ENCODE measurements at regions not wholly inside any gene's neighbourhood (a gene's known extent, or its start where the extent isn't known, plus 50 kb on each side); places are given as distances from the start of the nearest gene placed in this dataset.

GRCh38 chr1:91130256-91130985 lies 108.6 kb upstream of the ZNF644 start:
- no peak for TF ChIP-seq CTCF (conservative IDR thresholded peaks at IDR 0.05)
- no peak for TF ChIP-seq ZFX (IDR thresholded peaks at IDR 0.05)
- H3K27ac ChIP-seq = no peak overlapping the region

GRCh38 chr1:91129458-91129857 lies 107.6 kb upstream of the ZNF644 start:
- TF ChIP-seq ZFX (IDR thresholded peaks at IDR 0.05) (no peak), CTCF (conservative IDR thresholded peaks at IDR 0.05) (no peak)
- H3K27ac ChIP-seq = no peak overlapping the region

GRCh38 chr1:91129017-91129416 lies 107.2 kb upstream of the ZNF644 start:
- TF ChIP-seq ZFX (IDR thresholded peaks at IDR 0.05) = no peak
- TF ChIP-seq CTCF (conservative IDR thresholded peaks at IDR 0.05) = no peak
- H3K27ac ChIP-seq = no peak overlapping the region

GRCh38 chr1:91124989-91125417 lies 103.2 kb upstream of the ZNF644 start:
- no peak overlapping the region for H3K27ac ChIP-seq

GRCh38 chr1:91124290-91124985 lies 102.6 kb upstream of the ZNF644 start:
- no peak overlapping the region for H3K27ac ChIP-seq
- TF ChIP-seq ZFX (IDR thresholded peaks at IDR 0.05) = no peak
- no peak for TF ChIP-seq CTCF (conservative IDR thresholded peaks at IDR 0.05)

More at GRCh38 chr1:91124989-91125417, 103.2 kb upstream of the ZNF644 start:
- TF ChIP-seq ZFX (IDR thresholded peaks at IDR 0.05) (no peak), CTCF (conservative IDR thresholded peaks at IDR 0.05) (no peak)

GRCh38 chr1:91123773-91124172 lies 101.9 kb upstream of the ZNF644 start:
- TF ChIP-seq ZFX (IDR thresholded peaks at IDR 0.05) (no peak), CTCF (conservative IDR thresholded peaks at IDR 0.05) (no peak)
- H3K27ac ChIP-seq = no peak overlapping the region

GRCh38 chr1:91123319-91123718 lies 101.5 kb upstream of the ZNF644 start:
- TF ChIP-seq ZFX (IDR thresholded peaks at IDR 0.05) (no peak), CTCF (conservative IDR thresholded peaks at IDR 0.05) (no peak)
- H3K27ac ChIP-seq = no peak overlapping the region
